ENCODE measurements at regions not wholly inside any gene's neighbourhood (a gene's known extent, or its start where the extent isn't known, plus 50 kb on each side); places are given as distances from the start of the nearest gene placed in this dataset.

GRCh38 chr9:90967145-90967538, 165.5 kb downstream of the SYK start (continued):
- TF ChIP-seq REST (IDR thresholded peaks at IDR 0.05; ENCODE audit: unreplicated experiment) (no peak), CTCF (conservative IDR thresholded peaks at IDR 0.05; ENCODE audit: low read depth in 2 of 2) (no peak), ZNF331 (CRISPR knock-in tag; IDR thresholded peaks at IDR 0.05; ENCODE audit: low read depth) (no peak), ZNF114 (CRISPR knock-in tag; IDR thresholded peaks at IDR 0.05) (no peak), STAT1 (IDR thresholded peaks at IDR 0.05; ENCODE audit: unreplicated experiment) (no peak), POLR2AphosphoS5 (IDR thresholded peaks at IDR 0.05; ENCODE audit: low read depth) (no peak), EZH2phosphoT487 (IDR thresholded peaks at IDR 0.05; ENCODE audit: unreplicated experiment) (no peak)

GRCh38 chr9:90969021-90969675, 167.5 kb downstream of the SYK start:
- no peak for DNase-seq (ENCODE audit: low spot score)
- H3K27me3 Mint-ChIP-seq (ENCODE audit: insufficient read depth, low read depth, poor library complexity): peaks cover 9% of the 10 kb centered on the region
- no peaks in the 10 kb centered on the region for H3K27me3 ChIP-seq (ENCODE audit: insufficient read depth)
- H3K79me2 ChIP-seq (replicated peaks; ENCODE audit: insufficient read depth): no peaks in the 10 kb centered on the region
- no peaks in the 10 kb centered on the region for H3F3A ChIP-seq (replicated peaks; ENCODE audit: low read depth)
- no peak overlapping the region for H3K4me3 ChIP-seq
- no peak overlapping the region for H3K27ac ChIP-seq (ENCODE audit: low read depth)
- TF ChIP-seq ZNF114 (CRISPR knock-in tag; IDR thresholded peaks at IDR 0.05) (no peak), ZNF462 (CRISPR knock-in tag; IDR thresholded peaks at IDR 0.05) (no peak), REST (IDR thresholded peaks at IDR 0.05; ENCODE audit: unreplicated experiment) (no peak)
- H2AFZ ChIP-seq: no peak overlapping the region
- H3K36me3 Mint-ChIP-seq (ENCODE audit: low read depth): no peaks in the 10 kb centered on the region; the same call in 2 of the 3 replicates
- H4K20me1 ChIP-seq (replicated peaks; ENCODE audit: insufficient read depth): no peaks in the 10 kb centered on the region
- H3K36me3 ChIP-seq (ENCODE audit: insufficient read depth): no peaks in the 10 kb centered on the region
- H3K27ac Mint-ChIP-seq: no peak overlapping the region
- 0 out of 2 replicates have a peak, but pooled peaks cover 6% of the 10 kb centered on the region for H3K9me2 ChIP-seq (ENCODE audit: insufficient read depth)
- no peaks in the 10 kb centered on the region; the same call in 2 of the 3 replicates for H3K9me3 Mint-ChIP-seq
- no peak for ATAC-seq
- H3K4me3 Mint-ChIP-seq: no peak overlapping the region
- no peak overlapping the region for H3K4me2 ChIP-seq
- H3K4me1 ChIP-seq (ENCODE audit: insufficient read depth): peaks cover 25% of the 10 kb centered on the region
- peaks cover 37% of the 10 kb centered on the region for H3K4me1 Mint-ChIP-seq
